Muscle layer of duodenum (tissue), 2 donors: ENCODE measurements at regions not wholly inside any gene's neighbourhood (a gene's known extent, or its start where the extent isn't known, plus 50 kb on each side); places are given as distances from the start of the nearest gene placed in this dataset.
"Not testable (repeated sequence)": the region's sequence is repeated elsewhere in the genome, so short reads cannot be mapped to it uniquely, and the experiment has no call there.

Experiments
- H3K27ac ChIP-seq: one replicate; pipeline ENCODE4 v1.7.0; 2013; ENCODE audit warnings: mild to moderate bottlenecking, low read length
- H3K27me3 ChIP-seq: one replicate; pipeline ENCODE4 v1.7.0; 2013; ENCODE audit warnings: low read depth, mild to moderate bottlenecking, control low read depth, low read length
- H3K36me3 ChIP-seq, 2 donors: one replicate each; pipeline ENCODE4 v1.7.0; 2013; ENCODE audit warnings: low read length in 2 of 2, control low read depth in 1 of 2, mild to moderate bottlenecking in 1 of 2; ENCODE audit not compliant: insufficient read depth in 2 of 2, control insufficient read depth in 1 of 2
- H3K4me1 ChIP-seq, 2 donors: one replicate each; pipeline ENCODE4 v1.7.0; 2013; ENCODE audit warnings: low read length in 2 of 2, mild to moderate bottlenecking in 2 of 2, control low read depth in 1 of 2, moderate library complexity in 1 of 2; ENCODE audit not compliant: insufficient read depth in 2 of 2, control insufficient read depth in 1 of 2
- H3K4me3 ChIP-seq, 2 donors: one replicate each; pipeline ENCODE4 v1.7.0; 2013; ENCODE audit warnings: low read length in 2 of 2, low read depth in 1 of 2, mild to moderate bottlenecking in 1 of 2
- H3K9me3 ChIP-seq, 2 donors: one replicate each; pipeline ENCODE4 v1.7.0; 2013; ENCODE audit warnings: low read length in 2 of 2, control low read depth in 1 of 2, mild to moderate bottlenecking in 1 of 2; ENCODE audit not compliant: control insufficient read depth in 1 of 2
- donor health status: healthy.

GRCh38 chr18:43812627-43813026, 535.3 kb upstream of the SYT4 start:
- Histone ChIP-seq H3K36me3 (no peaks in the 10 kb centered on the region), H3K4me1 (no peaks in the 10 kb centered on the region), H3K9me3 (peaks cover 0 to 4% of the 10 kb centered on the region in 2 donors), H3K27ac (no peak overlapping the region), H3K27me3 (no peaks in the 10 kb centered on the region), H3K4me3 (no peak overlapping the region)

DNA sequence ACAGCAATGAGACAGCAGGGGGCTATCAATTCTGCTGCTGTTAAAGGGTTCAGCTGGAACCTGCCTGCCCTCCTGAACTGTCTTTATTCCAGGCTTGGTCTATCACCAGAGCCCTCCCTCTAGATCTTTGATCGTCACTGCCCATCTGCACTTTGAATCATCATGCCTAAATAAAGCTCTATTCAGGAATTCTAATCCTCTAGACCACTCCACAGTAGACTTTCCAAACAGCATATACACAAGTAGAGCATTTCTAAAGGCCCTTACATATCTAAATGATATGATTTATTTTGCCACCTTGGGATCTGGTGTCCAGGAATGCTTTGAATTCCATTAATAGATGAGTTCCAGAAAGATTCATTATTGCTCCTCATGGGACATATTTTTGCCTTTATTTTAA, 542.1 kb upstream of the SYT4 start:
- H3K27ac ChIP-seq = no peak overlapping the region
- H3K27me3 ChIP-seq = no peaks in the 10 kb centered on the region
- H3K4me3 ChIP-seq = no peak overlapping the region
- H3K4me1 ChIP-seq = peaks cover 0 to 3% of the 10 kb centered on the region in 2 donors
- H3K9me3 ChIP-seq = peaks cover 0 to 4% of the 10 kb centered on the region in 2 donors
- no peaks in the 10 kb centered on the region for H3K36me3 ChIP-seq

DNA sequence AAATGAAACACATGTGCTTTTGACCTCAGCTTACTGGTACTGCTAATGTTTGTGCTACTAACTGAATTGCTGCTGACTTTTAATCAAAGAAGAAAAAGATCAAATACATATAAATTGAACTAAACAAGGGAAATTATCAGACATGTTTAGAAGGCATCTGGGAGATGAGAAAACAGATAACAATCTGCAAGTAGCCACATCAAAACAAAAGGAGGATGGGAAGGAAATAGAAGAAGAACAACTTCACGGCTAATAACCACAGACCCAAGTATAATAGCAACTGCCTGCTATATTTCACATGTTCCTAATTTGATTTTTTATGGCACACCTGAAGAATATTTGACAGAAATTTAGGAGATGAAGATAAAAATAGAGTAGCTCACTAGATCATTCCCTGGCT, 542.6 kb upstream of the SYT4 start:
- Histone ChIP-seq H3K27me3 (no peaks in the 10 kb centered on the region), H3K4me1 (peaks cover 0 to 3% of the 10 kb centered on the region in 2 donors), H3K27ac (no peak overlapping the region), H3K9me3 (peaks cover 0 to 4% of the 10 kb centered on the region in 2 donors), H3K4me3 (no peak overlapping the region), H3K36me3 (no peaks in the 10 kb centered on the region)

DNA sequence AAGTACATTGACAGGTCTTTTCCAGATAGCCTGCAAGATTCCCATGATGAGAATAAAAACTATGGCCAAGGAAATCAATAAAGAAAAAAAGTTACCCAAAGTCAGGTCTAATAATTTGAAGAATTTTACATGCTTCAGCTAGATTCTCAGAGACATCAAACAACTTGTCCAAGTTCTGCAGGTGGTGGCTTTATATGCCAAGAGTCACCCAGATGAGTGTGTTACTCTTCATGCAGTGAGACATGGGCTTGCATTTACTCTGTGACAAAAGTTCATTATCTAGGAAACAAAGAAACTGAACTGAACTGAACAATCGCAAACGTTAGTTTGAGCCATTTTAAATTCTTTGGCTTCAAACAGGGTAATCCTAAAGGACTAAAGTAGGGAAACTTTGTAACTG, 548.5 kb upstream of the SYT4 start:
- peaks cover 0 to 8% of the 10 kb centered on the region in 2 donors for H3K4me1 ChIP-seq
- no peaks in the 10 kb centered on the region for H3K9me3 ChIP-seq
- H3K4me3 ChIP-seq = no peak overlapping the region
- H3K36me3 ChIP-seq = no peaks in the 10 kb centered on the region
- H3K27me3 ChIP-seq = no peaks in the 10 kb centered on the region
- no peak overlapping the region for H3K27ac ChIP-seq

GRCh38 chr18:43826215-43826614, 548.9 kb upstream of the SYT4 start:
- H3K27me3 ChIP-seq = no peaks in the 10 kb centered on the region
- no peak overlapping the region for H3K27ac ChIP-seq
- peaks cover 0 to 8% of the 10 kb centered on the region in 2 donors for H3K4me1 ChIP-seq
- H3K4me3 ChIP-seq = no peak overlapping the region
- no peaks in the 10 kb centered on the region for H3K36me3 ChIP-seq
- no peaks in the 10 kb centered on the region for H3K9me3 ChIP-seq

GRCh38 chr18:43827311-43827710, 550.0 kb upstream of the SYT4 start:
- Histone ChIP-seq H3K4me1 (peaks cover 0 to 12% of the 10 kb centered on the region in 2 donors), H3K27me3 (no peaks in the 10 kb centered on the region), H3K4me3 (no peak overlapping the region)

GRCh38 chr18:43830303-43830702, 553.0 kb upstream of the SYT4 start:
- Histone ChIP-seq H3K4me3 (no peak overlapping the region), H3K36me3 (no peaks in the 10 kb centered on the region), H3K4me1 (peaks cover 0 to 12% of the 10 kb centered on the region in 2 donors), H3K27me3 (no peaks in the 10 kb centered on the region), H3K9me3 (no peaks in the 10 kb centered on the region), H3K27ac (no peak overlapping the region)

More at GRCh38 chr18:43827311-43827710, 550.0 kb upstream of the SYT4 start:
- Histone ChIP-seq H3K9me3 (no peaks in the 10 kb centered on the region), H3K27ac (no peak overlapping the region), H3K36me3 (no peaks in the 10 kb centered on the region)

GRCh38 chr18:43830947-43831346, 553.7 kb upstream of the SYT4 start:
- H3K4me3 ChIP-seq = no peak overlapping the region
- no peak overlapping the region for H3K27ac ChIP-seq
- no peaks in the 10 kb centered on the region for H3K9me3 ChIP-seq
- no peaks in the 10 kb centered on the region for H3K27me3 ChIP-seq
- H3K4me1 ChIP-seq = peaks cover 0 to 12% of the 10 kb centered on the region in 2 donors
- no peaks in the 10 kb centered on the region for H3K36me3 ChIP-seq

GRCh38 chr18:43846299-43846698, 569.0 kb upstream of the SYT4 start:
- Histone ChIP-seq H3K36me3 (no peaks in the 10 kb centered on the region), H3K4me1 (peaks cover 0 to 4% of the 10 kb centered on the region in 2 donors), H3K27ac (peak overlapping the region; percentile 57), H3K9me3 (no peaks in the 10 kb centered on the region), H3K27me3 (no peaks in the 10 kb centered on the region), H3K4me3 (no peak overlapping the region)

GRCh38 chr18:43847164-43848091, 570.1 kb upstream of the SYT4 start:
- no peaks in the 10 kb centered on the region for H3K9me3 ChIP-seq
- H3K27me3 ChIP-seq = no peaks in the 10 kb centered on the region
- H3K4me1 ChIP-seq = peaks cover 0 to 4% of the 10 kb centered on the region in 2 donors
- no peaks in the 10 kb centered on the region for H3K36me3 ChIP-seq
- H3K27ac ChIP-seq = peak overlapping the region; percentile 57
- peak overlapping the region in 1 of 2 donors; percentile 3 for H3K4me3 ChIP-seq

GRCh38 chr18:43849831-43850230, 572.5 kb upstream of the SYT4 start:
- H3K36me3 ChIP-seq, H3K27me3 ChIP-seq, H3K4me1 ChIP-seq, H3K27ac ChIP-seq, H3K4me3 ChIP-seq, H3K9me3 ChIP-seq: not testable (repeated sequence)
